PC-9 (cell line): ENCODE measurements at regions not wholly inside any gene's neighbourhood (a gene's known extent, or its start where the extent isn't known, plus 50 kb on each side); places are given as distances from the start of the nearest gene placed in this dataset.

Experiments
- BruUV-seq: library from RNA; stranded (reverse); fragments of 400-500 nt; replicated peaks from 2 replicates; lab custom pipeline; 2021; lab: Mats Ljungman, UMichigan
- CTCF ChIA-PET: fragments of 300-600 bp; sonication (Branson Sonifier 250); formaldehyde crosslinking; loops from one replicate; lab custom pipeline; 2022; ENCODE audit warnings: antibody characterized with exemption; lab: Charles Lee
- POLR2A ChIA-PET: fragments of 300-600 bp; sonication (Branson Sonifier 250); formaldehyde crosslinking; loops from one replicate; lab custom pipeline; 2022; ENCODE audit warnings: antibody characterized with exemption; ENCODE audit not compliant: unreplicated experiment; lab: Charles Lee
- DNase-seq, 2 experiments: peaks; one replicate each; pipeline versions ENCODE4 v3.0.0 to v3.0.0-alpha.2; 2015 to 2022; ENCODE audit warnings: mixed read lengths in 1 of 2
- H2AFZ ChIP-seq: fragments of 200-600 bp; sonication (generic); 2 replicates; pipeline ENCODE4 v1.8.1; 2017; ENCODE audit warnings: antibody characterized with exemption
- H3F3A ChIP-seq: fragments of 200-600 bp; sonication (generic); 2 replicates; pipeline ENCODE4 v1.8.1; 2017; ENCODE audit warnings: antibody characterized with exemption, mild to moderate bottlenecking, low read depth; ENCODE audit not compliant: insufficient read depth
- H3K27ac ChIP-seq: fragments of 200-600 bp; sonication (generic); 2 replicates; pipeline ENCODE4 v1.6.1; 2016; ENCODE audit warnings: mixed run types
- H3K27me3 ChIP-seq: fragments of 200-600 bp; sonication (generic); 2 replicates; pipeline ENCODE4 v1.6.1; 2016; ENCODE audit warnings: low read depth, mixed run types; ENCODE audit not compliant: insufficient read depth
- H3K36me3 ChIP-seq: fragments of 200-600 bp; sonication (generic); 2 replicates; pipeline ENCODE4 v1.6.1; 2016; ENCODE audit warnings: low read depth, mixed run types
- H3K4me1 ChIP-seq: fragments of 200-600 bp; sonication (generic); replicated peaks from 2 replicates; pipeline ENCODE4 v1.6.1; 2016; ENCODE audit warnings: mixed run types; ENCODE audit not compliant: insufficient read depth
- H3K4me2 ChIP-seq: fragments of 200-600 bp; sonication (generic); 2 replicates; pipeline ENCODE4 v1.6.1; 2017; ENCODE audit warnings: mixed run types
- H3K4me3 ChIP-seq: fragments of 200-600 bp; sonication (generic); 2 replicates; pipeline ENCODE4 v1.6.1; 2016; ENCODE audit warnings: mixed run types
- H3K79me2 ChIP-seq: fragments of 200-600 bp; sonication (generic); 2 replicates; pipeline ENCODE4 v1.6.1; 2017; ENCODE audit warnings: low read depth, mixed run types
- H3K9me2 ChIP-seq: fragments of 200-600 bp; sonication (generic); 2 replicates; pipeline ENCODE4 v1.8.1; 2017; ENCODE audit warnings: mild to moderate bottlenecking; ENCODE audit not compliant: insufficient read depth
- H3K9me3 ChIP-seq: fragments of 200-600 bp; sonication (generic); 2 replicates; pipeline ENCODE4 v1.8.1; 2016; ENCODE audit warnings: low read depth; ENCODE audit not compliant: insufficient read depth
- H4K20me1 ChIP-seq: fragments of 200-600 bp; sonication (generic); 2 replicates; pipeline ENCODE4 v1.8.1; 2017; ENCODE audit not compliant: insufficient read depth
- CTCF ChIP-seq: fragments of 200-600 bp; sonication (generic); conservative IDR thresholded peaks from 2 replicates; pipeline ENCODE4 v1.6.1; 2017; ENCODE audit warnings: mixed run types, antibody characterized with exemption, mild to moderate bottlenecking, moderate library complexity
- EZH2 ChIP-seq: fragments of 200-600 bp; sonication (generic); IDR thresholded peaks from 2 replicates; pipeline ENCODE4 v1.8.0; 2017; ENCODE audit warnings: antibody characterized with exemption, low read depth
- intact Hi-C: fragments of 100-400 bp; cut with micrococcal nuclease; formaldehyde crosslinking; loops from one replicate; pipeline ENCODE4 v1.10.0; 2022; ENCODE audit not compliant: unreplicated experiment

GRCh38 chr3:165697910-165698309, 139.3 kb downstream of the BCHE start:
- DNase-seq = no peak
- CTCF ChIA-PET = no interaction called here
- no peaks in the 10 kb centered on the region for H3F3A ChIP-seq
- no peaks in the 10 kb centered on the region for H3K9me2 ChIP-seq
- TF ChIP-seq EZH2 (no peak), CTCF (no peak)
- H3K4me1 ChIP-seq = no peaks in the 10 kb centered on the region
- H3K27me3 ChIP-seq = no peaks in the 10 kb centered on the region
- no peak overlapping the region for H3K4me2 ChIP-seq
- H3K4me3 ChIP-seq = no peak overlapping the region
- BruUV-seq = no TSS peak
- H4K20me1 ChIP-seq = no peaks in the 10 kb centered on the region
- POLR2A ChIA-PET = no interaction called here
- H2AFZ ChIP-seq = no peak overlapping the region
- intact Hi-C loops = no loop called here
- H3K27ac ChIP-seq = no peak overlapping the region
- H3K36me3 ChIP-seq = no peaks in the 10 kb centered on the region
- no peaks in the 10 kb centered on the region for H3K79me2 ChIP-seq
- H3K9me3 ChIP-seq = no peaks in the 10 kb centered on the region

DNA sequence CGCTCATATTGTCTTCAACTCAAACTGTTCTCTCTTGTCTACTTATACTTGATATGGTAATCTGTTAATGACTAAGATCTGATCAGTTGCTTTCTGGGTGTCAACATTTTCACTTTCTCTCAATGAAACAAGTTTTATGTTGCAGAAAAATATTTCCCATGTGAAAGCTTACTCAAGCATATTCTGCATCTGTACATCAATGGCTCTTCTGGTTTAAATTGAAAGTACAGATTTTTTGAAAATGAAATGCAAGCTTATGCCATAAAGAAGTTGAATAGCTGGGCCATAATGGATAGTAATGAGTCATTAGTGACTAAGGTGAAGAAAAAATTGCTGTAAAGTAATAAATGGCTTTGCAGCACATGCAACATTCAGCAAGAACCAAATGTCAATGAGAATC, 140.7 kb downstream of the BCHE start:
- Histone ChIP-seq H3K36me3 (no peaks in the 10 kb centered on the region), H4K20me1 (no peaks in the 10 kb centered on the region), H3K27ac (no peak overlapping the region), H3K4me2 (no peak overlapping the region), H3K9me2 (no peaks in the 10 kb centered on the region), H3K4me3 (no peak overlapping the region), H3K79me2 (no peaks in the 10 kb centered on the region), H3K27me3 (no peaks in the 10 kb centered on the region), H3K4me1 (no peaks in the 10 kb centered on the region), H3K9me3 (no peaks in the 10 kb centered on the region), H3F3A (no peaks in the 10 kb centered on the region), H2AFZ (no peak overlapping the region)
- intact Hi-C loops = no loop called here
- no TSS peak for BruUV-seq
- TF ChIP-seq EZH2 = no peak
- TF ChIP-seq CTCF = no peak
- CTCF ChIA-PET = no interaction called here
- POLR2A ChIA-PET = no interaction called here
- DNase-seq = no peak

GRCh38 chr3:165683947-165684346, 153.3 kb downstream of the BCHE start:
- peak overlapping the region; percentile 47 for H3K4me2 ChIP-seq
- DNase-seq = no peak
- POLR2A ChIA-PET = interaction anchor here (0.6 kb wide), 1 partner anchor 274 kb away, joined by 4 read pairs; no protein-coding TSS in a partner anchor
- H3F3A ChIP-seq = no peaks in the 10 kb centered on the region; the same call in 1 of the 2 replicates
- H3K4me3 ChIP-seq = peak overlapping the region; percentile 2; the same call in 1 of the 2 replicates
- TF ChIP-seq EZH2 (no peak), CTCF (no peak)
- CTCF ChIA-PET = no interaction called here
- H3K36me3 ChIP-seq = no peaks in the 10 kb centered on the region
- intact Hi-C loops = no loop called here
- H4K20me1 ChIP-seq = no peaks in the 10 kb centered on the region
- H3K27me3 ChIP-seq = no peaks in the 10 kb centered on the region
- no peaks in the 10 kb centered on the region for H3K9me3 ChIP-seq
- no peaks in the 10 kb centered on the region for H3K4me1 ChIP-seq
- H2AFZ ChIP-seq = peak overlapping the region; percentile 65; the same call in 1 of the 2 replicates
- H3K79me2 ChIP-seq = no peaks in the 10 kb centered on the region
- no peak overlapping the region for H3K27ac ChIP-seq
- H3K9me2 ChIP-seq = no peaks in the 10 kb centered on the region; the same call in 1 of the 2 replicates
- BruUV-seq = no TSS peak
